ENCODE measurements at regions not wholly inside any gene's neighbourhood (a gene's known extent, or its start where the extent isn't known, plus 50 kb on each side); places are given as distances from the start of the nearest gene placed in this dataset.

DNA sequence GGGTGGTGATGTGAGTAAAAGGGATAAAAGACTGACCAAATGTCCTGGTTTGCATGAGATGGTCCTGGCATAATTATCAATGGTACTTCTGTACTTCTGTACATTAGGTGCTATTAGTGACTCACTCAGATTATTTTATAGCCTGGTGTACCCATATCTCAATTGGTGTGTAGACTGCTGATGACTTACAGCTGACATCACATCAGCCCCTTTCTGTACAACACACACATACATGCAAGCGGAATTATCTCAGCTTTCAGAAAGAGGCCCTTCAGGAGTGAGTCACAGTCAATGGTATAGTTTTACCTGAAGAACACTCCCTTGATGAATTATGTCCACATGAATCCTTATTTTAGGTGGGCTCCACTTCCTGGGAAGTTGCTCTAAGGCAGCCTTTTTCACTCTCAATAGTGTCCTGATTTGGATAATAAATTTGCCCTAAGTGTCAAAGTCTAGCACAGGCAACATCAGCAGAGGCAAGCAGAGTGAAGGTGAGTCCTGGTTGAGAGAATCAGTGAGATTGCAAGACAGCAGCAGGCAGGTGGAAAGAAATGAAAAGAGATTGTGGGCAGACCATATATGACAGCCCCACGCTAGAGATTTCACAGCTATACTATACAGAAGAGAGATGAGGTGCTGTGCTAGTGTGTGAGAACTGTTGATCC, 137.0 kb downstream of the ZPLD1 start:
- TF ChIP-seq MYC (IDR thresholded peaks at IDR 0.05; ENCODE audit: low read depth, low read length) (no peak), POLR2A (IDR thresholded peaks at IDR 0.05; ENCODE audit: extremely low read depth, insufficient read length) (no peak)
- TF ChIP-seq, protein P1, sequence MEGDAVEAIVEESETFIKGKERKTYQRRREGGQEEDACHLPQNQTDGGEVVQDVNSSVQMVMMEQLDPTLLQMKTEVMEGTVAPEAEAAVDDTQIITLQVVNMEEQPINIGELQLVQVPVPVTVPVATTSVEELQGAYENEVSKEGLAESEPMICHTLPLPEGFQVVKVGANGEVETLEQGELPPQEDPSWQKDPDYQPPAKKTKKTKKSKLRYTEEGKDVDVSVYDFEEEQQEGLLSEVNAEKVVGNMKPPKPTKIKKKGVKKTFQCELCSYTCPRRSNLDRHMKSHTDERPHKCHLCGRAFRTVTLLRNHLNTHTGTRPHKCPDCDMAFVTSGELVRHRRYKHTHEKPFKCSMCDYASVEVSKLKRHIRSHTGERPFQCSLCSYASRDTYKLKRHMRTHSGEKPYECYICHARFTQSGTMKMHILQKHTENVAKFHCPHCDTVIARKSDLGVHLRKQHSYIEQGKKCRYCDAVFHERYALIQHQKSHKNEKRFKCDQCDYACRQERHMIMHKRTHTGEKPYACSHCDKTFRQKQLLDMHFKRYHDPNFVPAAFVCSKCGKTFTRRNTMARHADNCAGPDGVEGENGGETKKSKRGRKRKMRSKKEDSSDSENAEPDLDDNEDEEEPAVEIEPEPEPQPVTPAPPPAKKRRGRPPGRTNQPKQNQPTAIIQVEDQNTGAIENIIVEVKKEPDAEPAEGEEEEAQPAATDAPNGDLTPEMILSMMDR (IDR thresholded peaks at IDR 0.05; ENCODE audit: low read depth, low read length): no peak
- TF ChIP-seq, protein P2, sequence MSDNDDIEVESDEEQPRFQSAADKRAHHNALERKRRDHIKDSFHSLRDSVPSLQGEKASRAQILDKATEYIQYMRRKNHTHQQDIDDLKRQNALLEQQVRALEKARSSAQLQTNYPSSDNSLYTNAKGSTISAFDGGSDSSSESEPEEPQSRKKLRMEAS (IDR thresholded peaks at IDR 0.05; ENCODE audit: low read depth, low read length): no peak
- DNase-seq (ENCODE audit: low read depth): no peak
- H3K4me3 ChIP-seq (ENCODE audit: low read depth, low read length): no peak overlapping the region

DNA sequence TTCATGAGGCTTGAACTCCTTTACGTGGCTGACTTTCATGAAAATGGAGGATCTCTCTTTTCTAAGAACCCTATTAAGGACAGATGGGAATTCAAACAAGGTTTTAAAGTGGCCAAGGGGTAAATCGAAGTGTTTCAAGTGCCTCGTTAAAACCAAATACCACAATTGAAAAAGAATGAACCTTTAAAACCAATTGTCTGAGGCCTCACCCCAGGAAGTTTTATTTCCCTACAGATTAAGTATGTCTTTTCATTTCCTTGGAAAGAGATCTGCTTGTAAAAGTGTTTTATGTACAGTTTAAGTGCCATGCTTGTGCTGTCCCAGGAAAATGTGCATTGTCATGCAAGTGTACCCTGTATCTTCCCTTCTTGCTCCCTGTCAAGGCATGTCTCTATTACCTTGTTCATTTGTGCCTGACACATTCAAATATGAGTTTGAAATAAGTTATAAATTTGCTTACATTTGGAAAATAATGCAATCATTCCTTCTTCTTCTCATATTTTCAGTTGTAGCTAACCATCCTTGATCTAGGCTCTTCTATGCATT, 138.7 kb downstream of the ZPLD1 start:
- no peak for TF ChIP-seq POLR2A (IDR thresholded peaks at IDR 0.05; ENCODE audit: extremely low read depth, insufficient read length)
- TF ChIP-seq, protein P2 (IDR thresholded peaks at IDR 0.05; ENCODE audit: low read depth, low read length): no peak
- no peak for TF ChIP-seq MYC (IDR thresholded peaks at IDR 0.05; ENCODE audit: low read depth, low read length)
- TF ChIP-seq, protein P1 (IDR thresholded peaks at IDR 0.05; ENCODE audit: low read depth, low read length): no peak
- H3K4me3 ChIP-seq (ENCODE audit: low read depth, low read length): no peak overlapping the region
- DNase-seq (ENCODE audit: low read depth): no peak

DNA sequence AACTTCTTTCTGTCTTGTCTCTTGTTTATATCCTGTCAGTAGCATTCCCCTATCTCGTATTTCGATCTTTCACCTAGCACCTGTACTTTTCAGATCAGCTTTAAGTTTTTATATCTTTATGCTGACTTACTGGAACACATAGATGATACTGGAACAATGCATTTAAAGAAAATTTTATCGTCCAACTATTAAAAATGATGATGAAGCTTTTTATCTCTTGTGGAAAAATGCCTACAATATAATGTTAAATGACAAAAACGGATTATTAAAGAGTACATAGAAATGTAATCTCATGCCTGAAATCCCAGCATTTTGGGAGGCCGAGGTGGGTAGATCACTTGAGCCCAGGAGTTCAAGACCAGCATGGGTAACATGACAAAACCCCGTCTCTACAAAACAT, 139.5 kb downstream of the ZPLD1 start:
- H3K4me3 ChIP-seq (ENCODE audit: low read depth, low read length): no peak overlapping the region
- TF ChIP-seq, protein P2 (IDR thresholded peaks at IDR 0.05; ENCODE audit: low read depth, low read length): no peak
- TF ChIP-seq, protein P1 (IDR thresholded peaks at IDR 0.05; ENCODE audit: low read depth, low read length): no peak
- TF ChIP-seq MYC (IDR thresholded peaks at IDR 0.05; ENCODE audit: low read depth, low read length) (no peak), POLR2A (IDR thresholded peaks at IDR 0.05; ENCODE audit: extremely low read depth, insufficient read length) (no peak)
- no peak for DNase-seq (ENCODE audit: low read depth)

DNA sequence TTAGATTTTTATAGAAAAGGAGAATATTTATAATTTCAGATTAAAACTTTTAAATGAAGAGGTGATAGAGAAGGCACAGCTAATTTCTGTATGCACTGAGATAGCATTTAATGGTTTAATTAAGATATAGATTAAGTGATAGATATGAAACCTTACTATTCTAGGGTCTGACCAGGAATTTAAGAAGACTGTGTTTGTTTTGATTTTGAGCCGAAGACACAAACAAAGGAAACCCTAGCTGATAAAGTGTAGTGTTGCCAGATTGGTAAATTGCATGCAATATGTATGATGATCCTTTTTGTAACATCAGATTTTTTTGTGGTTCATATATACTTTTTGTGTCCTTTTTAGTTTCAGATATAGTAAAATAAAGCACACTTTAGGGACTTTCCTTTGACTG, 141.8 kb downstream of the ZPLD1 start:
- H3K4me3 ChIP-seq (ENCODE audit: low read depth, low read length): no peak overlapping the region
- no peak for DNase-seq (ENCODE audit: low read depth)
- TF ChIP-seq, protein P1 (IDR thresholded peaks at IDR 0.05; ENCODE audit: low read depth, low read length): no peak
- no peak for TF ChIP-seq MYC (IDR thresholded peaks at IDR 0.05; ENCODE audit: low read depth, low read length)
- TF ChIP-seq, protein P2 (IDR thresholded peaks at IDR 0.05; ENCODE audit: low read depth, low read length): no peak

DNA sequence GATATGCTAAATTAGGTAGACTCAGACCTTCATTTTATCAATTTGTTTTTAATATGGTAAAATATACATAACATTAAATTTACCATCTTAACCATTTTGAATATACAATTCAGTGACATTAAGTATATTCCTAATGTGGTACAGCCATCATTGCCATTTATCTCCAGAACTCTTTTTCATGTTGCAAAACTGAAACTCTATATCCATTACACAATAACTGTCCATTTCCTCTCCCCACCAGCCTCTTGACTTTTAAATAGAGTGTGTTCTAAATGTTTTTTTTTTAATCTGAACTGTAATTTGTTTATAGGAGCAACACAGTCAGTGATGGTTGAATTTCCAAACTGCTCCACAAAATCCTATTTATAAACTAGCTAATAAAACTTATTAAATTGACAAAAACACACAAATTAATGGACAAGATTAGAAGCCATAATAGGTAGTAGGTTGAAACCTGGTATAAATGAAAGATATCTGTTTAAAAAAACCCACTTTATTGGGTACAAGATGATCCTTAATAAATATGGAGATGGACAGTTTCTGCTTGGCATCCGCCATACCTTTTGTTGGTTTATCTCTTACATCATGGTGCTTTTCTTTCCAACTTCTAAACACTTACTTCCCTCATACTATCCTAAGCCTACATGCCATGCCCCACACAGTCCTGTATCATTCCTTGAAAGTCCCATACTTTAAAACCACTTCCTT, 142.4 kb downstream of the ZPLD1 start:
- peak; percentile 4 for DNase-seq (ENCODE audit: low read depth)
- H3K4me3 ChIP-seq (ENCODE audit: low read depth, low read length): no peak overlapping the region
- no peak for TF ChIP-seq MYC (IDR thresholded peaks at IDR 0.05; ENCODE audit: low read depth, low read length)
- TF ChIP-seq, protein P2 (IDR thresholded peaks at IDR 0.05; ENCODE audit: low read depth, low read length): no peak
- TF ChIP-seq POLR2A (IDR thresholded peaks at IDR 0.05; ENCODE audit: extremely low read depth, insufficient read length): no peak
- TF ChIP-seq, protein P1 (IDR thresholded peaks at IDR 0.05; ENCODE audit: low read depth, low read length): no peak

All from NB4 (cell line).